ENCODE measurements at regions not wholly inside any gene's neighbourhood (a gene's known extent, or its start where the extent isn't known, plus 50 kb on each side); places are given as distances from the start of the nearest gene placed in this dataset.

GRCh38 chr1:228837032-228837431 is 101.8 kb downstream of the RHOU start:
- intact Hi-C loops (cut with DNase I; ENCODE audit: low total_unique reads): no loop called here
- DNase-seq: no peak
- no peaks in the 10 kb centered on the region for H3K27me3 ChIP-seq
- TF ChIP-seq CTCF (IDR thresholded peaks at IDR 0.05): no peak
- H3K36me3 ChIP-seq: no peaks in the 10 kb centered on the region
- peaks cover 0 to 30% (median 23%) of the 10 kb centered on the region in 4 donors for H3K4me1 ChIP-seq
- H3K4me3 ChIP-seq: no peak overlapping the region
- H3K9me3 ChIP-seq: no peaks in the 10 kb centered on the region
- no peak overlapping the region for H3K27ac ChIP-seq

- intact Hi-C loops (cut with DNase I; ENCODE audit: low total_unique reads): no loop called here
- Histone ChIP-seq H3K4me3 (no peak overlapping the region), H3K27ac (peak overlapping the region; percentile 3 to 46), H3K27me3 (no peaks in the 10 kb centered on the region), H3K36me3 (no peaks in the 10 kb centered on the region), H3K9me3 (peaks cover 0 to 6% (median 3%) of the 10 kb centered on the region in 3 donors), H3K4me1 (peaks cover 0 to 30% (median 25%) of the 10 kb centered on the region in 4 donors)
- TF ChIP-seq CTCF (IDR thresholded peaks at IDR 0.05): no peak
- DNase-seq: peak; percentile 47 to 71
These were observed 102.8 kb downstream of the RHOU start for GRCh38 chr1:228837817-228838716.

- DNase-seq: no peak
- Histone ChIP-seq H3K4me1 (peaks cover 0 to 27% (median 22%) of the 10 kb centered on the region in 4 donors), H3K27me3 (no peaks in the 10 kb centered on the region), H3K4me3 (no peak overlapping the region), H3K36me3 (no peaks in the 10 kb centered on the region), H3K9me3 (peaks cover 0 to 11% (median 3%) of the 10 kb centered on the region in 3 donors), H3K27ac (peak overlapping the region in 1 of 2 donors; percentile 3)
- intact Hi-C loops (cut with DNase I; ENCODE audit: low total_unique reads): no loop called here
- no peak for TF ChIP-seq CTCF (IDR thresholded peaks at IDR 0.05)
These were observed 103.6 kb downstream of the RHOU start for GRCh38 chr1:228838717-228839500.

- H3K27me3 ChIP-seq: no peaks in the 10 kb centered on the region
- peaks cover 0 to 19% (median 17%) of the 10 kb centered on the region in 4 donors for H3K4me1 ChIP-seq
- no peak overlapping the region for H3K27ac ChIP-seq
These were observed 104.4 kb downstream of the RHOU start for GRCh38 chr1:228839656-228840055.

More at GRCh38 chr1:228839656-228840055, 104.4 kb downstream of the RHOU start:
- no peak for TF ChIP-seq CTCF (IDR thresholded peaks at IDR 0.05)
- DNase-seq: no peak
- Histone ChIP-seq H3K4me3 (no peak overlapping the region), H3K36me3 (no peaks in the 10 kb centered on the region), H3K9me3 (peaks cover 0 to 11% (median 3%) of the 10 kb centered on the region in 3 donors)
- intact Hi-C loops (cut with DNase I; ENCODE audit: low total_unique reads): no loop called here

Measured in tibial artery (tissue), 4 donors.